Sigmoid colon (tissue), 3 donors: ENCODE measurements at regions not wholly inside any gene's neighbourhood (a gene's known extent, or its start where the extent isn't known, plus 50 kb on each side); places are given as distances from the start of the nearest gene placed in this dataset.

ENCODE experiments used
- POLR2A ChIP-seq, 2 donors: fragments of 450-650 bp; IDR thresholded peaks; one replicate each; pipeline ENCODE4 v1.6.1; 2016; ENCODE audit warnings: antibody characterized with exemption in 2 of 2, mild to moderate bottlenecking in 2 of 2, moderate library complexity in 2 of 2
- TF ChIP-seq, protein P1 (sequence below), 4 experiments: fragments of 450-650 bp in 3 of 4; fragments of 200-600 bp in 1 of 4; IDR thresholded peaks; one replicate each; pipeline ENCODE4 v1.5.1; 2016 to 2019; ENCODE audit warnings: antibody characterized with exemption in 4 of 4, mild to moderate bottlenecking in 3 of 4, moderate library complexity in 2 of 4

DNA sequence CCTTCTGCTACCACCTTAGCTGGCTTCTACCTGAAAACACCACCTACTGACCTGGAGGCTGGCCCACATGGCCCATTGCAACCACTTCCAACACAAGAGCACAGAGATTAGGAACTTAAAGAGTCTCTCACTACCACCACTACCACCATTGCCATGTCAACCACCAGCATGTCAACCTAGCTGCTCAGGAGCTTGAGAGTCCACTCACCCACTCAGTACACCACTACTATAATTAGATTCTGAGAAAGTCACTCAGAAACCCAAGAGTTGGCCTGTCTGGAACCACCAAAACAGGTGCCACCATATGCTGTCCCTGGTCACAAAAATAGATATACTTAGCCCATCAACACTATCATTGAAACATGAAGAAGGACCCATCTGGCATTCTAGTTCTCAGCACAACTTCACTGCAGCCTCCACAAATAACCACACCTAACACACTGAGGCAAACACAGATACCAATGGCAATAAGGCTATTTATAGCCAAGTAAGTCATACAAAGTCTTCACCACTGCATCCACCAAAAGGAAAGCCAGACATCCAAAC is 806.7 kb upstream of the EPHA6 start:
- TF ChIP-seq POLR2A (IDR thresholded peaks at IDR 0.05), result no peak
- TF ChIP-seq, protein P1, sequence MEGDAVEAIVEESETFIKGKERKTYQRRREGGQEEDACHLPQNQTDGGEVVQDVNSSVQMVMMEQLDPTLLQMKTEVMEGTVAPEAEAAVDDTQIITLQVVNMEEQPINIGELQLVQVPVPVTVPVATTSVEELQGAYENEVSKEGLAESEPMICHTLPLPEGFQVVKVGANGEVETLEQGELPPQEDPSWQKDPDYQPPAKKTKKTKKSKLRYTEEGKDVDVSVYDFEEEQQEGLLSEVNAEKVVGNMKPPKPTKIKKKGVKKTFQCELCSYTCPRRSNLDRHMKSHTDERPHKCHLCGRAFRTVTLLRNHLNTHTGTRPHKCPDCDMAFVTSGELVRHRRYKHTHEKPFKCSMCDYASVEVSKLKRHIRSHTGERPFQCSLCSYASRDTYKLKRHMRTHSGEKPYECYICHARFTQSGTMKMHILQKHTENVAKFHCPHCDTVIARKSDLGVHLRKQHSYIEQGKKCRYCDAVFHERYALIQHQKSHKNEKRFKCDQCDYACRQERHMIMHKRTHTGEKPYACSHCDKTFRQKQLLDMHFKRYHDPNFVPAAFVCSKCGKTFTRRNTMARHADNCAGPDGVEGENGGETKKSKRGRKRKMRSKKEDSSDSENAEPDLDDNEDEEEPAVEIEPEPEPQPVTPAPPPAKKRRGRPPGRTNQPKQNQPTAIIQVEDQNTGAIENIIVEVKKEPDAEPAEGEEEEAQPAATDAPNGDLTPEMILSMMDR (IDR thresholded peaks at IDR 0.05), result no peak
